Mesendoderm (in vitro differentiated cells): ENCODE measurements at regions not wholly inside any gene's neighbourhood (a gene's known extent, or its start where the extent isn't known, plus 50 kb on each side); places are given as distances from the start of the nearest gene placed in this dataset.

Source experiments
- DNase-seq: peaks from one replicate; pipeline ENCODE4 v3.0.0; 2013
- H2AK5ac ChIP-seq: 2 replicates; pipeline ENCODE4 v1.6.1; 2013; ENCODE audit warnings: low read length, inconsistent platforms
- H2BK120ac ChIP-seq: 2 replicates; pipeline ENCODE4 v1.6.1; 2013; ENCODE audit warnings: low read depth, mild to moderate bottlenecking, low read length, moderate library complexity, mixed read lengths
- H2BK15ac ChIP-seq: replicated peaks from 2 replicates; pipeline ENCODE4 v1.6.1; 2013; ENCODE audit warnings: low read depth, mild to moderate bottlenecking, moderate library complexity
- H2BK5ac ChIP-seq: 2 replicates; pipeline ENCODE4 v1.6.1; 2013; ENCODE audit warnings: low read length, inconsistent platforms
- H3K18ac ChIP-seq: 2 replicates; pipeline ENCODE4 v1.6.1; 2013; ENCODE audit warnings: mild to moderate bottlenecking, low read length, mixed read lengths
- H3K23ac ChIP-seq: one replicate; pipeline ENCODE4 v1.6.1; 2013; ENCODE audit warnings: low read length
- H3K27ac ChIP-seq: 2 replicates; pipeline ENCODE4 v1.5.1; 2013; ENCODE audit warnings: low read depth, mild to moderate bottlenecking, inconsistent platforms, low read length, moderate library complexity
- H3K27me3 ChIP-seq: 2 replicates; pipeline ENCODE4 v1.6.1; 2013; ENCODE audit warnings: low read length, control low read depth, mild to moderate bottlenecking, inconsistent platforms; ENCODE audit not compliant: insufficient read depth, poor library complexity
- H3K36me3 ChIP-seq: 2 replicates; pipeline ENCODE4 v1.6.1; 2013; ENCODE audit warnings: low read length, inconsistent platforms; ENCODE audit not compliant: control insufficient read depth, insufficient read depth
- H3K4ac ChIP-seq: one replicate; pipeline ENCODE4 v1.6.1; 2013; ENCODE audit warnings: low read depth, mild to moderate bottlenecking, low read length, moderate library complexity
- H3K4me1 ChIP-seq: 2 replicates; pipeline ENCODE4 v1.6.1; 2013; ENCODE audit warnings: low read depth, low read length, inconsistent platforms; ENCODE audit not compliant: control insufficient read depth
- H3K4me2 ChIP-seq: 2 replicates; pipeline ENCODE4 v1.6.1; 2013; ENCODE audit warnings: low read length
- H3K4me3 ChIP-seq: 2 replicates; pipeline ENCODE4 v1.5.1; 2013; ENCODE audit warnings: mild to moderate bottlenecking, low read length
- H3K56ac ChIP-seq: one replicate; pipeline ENCODE4 v1.6.1; 2013; ENCODE audit warnings: low read length
- H3K79me1 ChIP-seq: 2 replicates; pipeline ENCODE4 v1.6.1; 2013; ENCODE audit warnings: low read length, inconsistent platforms
- H3K79me2 ChIP-seq: 2 replicates; pipeline ENCODE4 v1.6.1; 2013; ENCODE audit warnings: mild to moderate bottlenecking, low read length; ENCODE audit not compliant: control insufficient read depth, insufficient read depth
- H3K9ac ChIP-seq: 2 replicates; pipeline ENCODE4 v1.6.1; 2013; ENCODE audit warnings: low read length, inconsistent platforms
- H4K5ac ChIP-seq: one replicate; pipeline ENCODE4 v1.6.1; 2013; ENCODE audit warnings: low read length
- H4K8ac ChIP-seq: one replicate; pipeline ENCODE4 v1.6.1; 2013; ENCODE audit warnings: low read depth, mild to moderate bottlenecking, control low read depth, low read length, moderate library complexity
- WGBS: extraction: QIAGEN DNeasy Blood & Tissue Kit; methylation state at CpG from one replicate; pipeline ENCODE4 v1.1.7; 2013; ENCODE audit warnings: low lambda C conversion rate, missing lambda C conversion rate; ENCODE audit not compliant: insufficient coverage; ENCODE audit errors: extremely low coverage; 5-methylcytosine and 5-hydroxymethylcytosine counted together

DNA sequence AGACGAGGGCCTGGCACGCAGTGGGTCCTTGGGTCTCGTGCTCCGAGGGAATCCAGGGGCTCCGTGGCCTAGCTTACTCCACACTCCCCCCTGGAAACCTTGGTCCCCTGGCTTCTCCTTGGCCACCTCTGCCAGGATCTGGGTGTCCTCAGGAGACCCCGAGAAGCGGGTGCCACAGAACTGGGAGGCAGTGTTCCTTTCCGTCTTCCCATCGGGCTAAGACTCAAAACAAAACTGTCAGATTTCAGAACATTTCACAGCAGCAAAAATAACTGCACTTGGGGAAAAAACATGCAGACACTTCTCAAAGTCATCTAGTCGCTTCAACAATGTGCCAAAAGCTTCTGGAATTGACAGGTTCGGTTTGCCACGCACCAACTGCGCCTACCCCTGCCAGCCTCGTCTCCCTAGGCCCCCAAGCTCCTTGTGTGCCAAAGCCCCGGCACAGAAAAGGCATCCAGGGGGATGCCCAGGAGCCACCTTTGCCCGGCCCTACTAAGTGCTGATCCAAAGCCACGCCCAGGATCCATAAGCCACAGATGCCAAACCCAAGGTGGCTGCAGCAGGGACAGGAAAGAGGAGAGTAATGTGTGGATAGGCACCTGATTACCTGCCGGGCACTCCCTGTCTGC, 58.4 kb upstream of the DIO3 start:
- no peak overlapping the region for H3K4me3 ChIP-seq
- H3K36me3 ChIP-seq = no peaks in the 10 kb centered on the region
- no peak for DNase-seq

DNA sequence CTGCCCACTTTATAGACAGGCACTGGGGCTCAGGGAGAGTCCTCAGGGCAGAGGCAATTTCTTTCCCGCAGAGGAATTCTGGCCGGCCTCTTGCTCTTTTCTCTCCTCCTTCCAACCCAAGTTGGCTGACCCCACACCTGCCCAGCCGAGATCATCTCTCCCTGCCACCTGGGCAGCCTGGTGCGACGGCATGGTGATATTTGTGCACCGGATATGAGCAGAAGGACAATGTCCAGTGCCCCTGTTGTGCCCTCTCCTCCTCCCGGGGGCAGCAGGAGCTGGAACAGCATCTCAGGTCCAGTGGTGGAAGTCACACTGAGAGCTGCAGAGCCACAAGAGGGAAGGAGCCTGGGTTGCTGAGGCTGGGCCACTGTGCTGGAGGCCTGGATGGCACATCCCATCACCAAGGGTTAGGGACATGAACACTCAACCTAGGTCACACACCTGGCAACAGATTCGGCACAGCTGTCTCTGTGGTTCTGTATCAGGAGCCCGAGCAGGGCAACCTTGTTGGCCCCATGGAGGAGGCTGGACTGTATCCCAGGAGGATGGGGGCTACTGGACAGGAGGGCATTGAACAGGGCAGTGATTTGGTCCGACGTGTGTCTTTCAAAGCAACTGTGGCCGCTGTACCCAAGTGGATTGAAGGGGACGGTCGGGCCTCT, 57.7 kb upstream of the DIO3 start:
- H3K23ac ChIP-seq = no peak overlapping the region
- H3K36me3 ChIP-seq = no peaks in the 10 kb centered on the region
- no peak overlapping the region for H3K9ac ChIP-seq
- H2BK120ac ChIP-seq = no peak overlapping the region
- H3K27me3 ChIP-seq = no peaks in the 10 kb centered on the region
- H2BK15ac ChIP-seq = no peak overlapping the region
- H3K27ac ChIP-seq = no peak overlapping the region
- no peak overlapping the region for H3K18ac ChIP-seq
- H3K4ac ChIP-seq = no peak overlapping the region
- no peak overlapping the region for H3K56ac ChIP-seq
- no CpG with 5 or more reads among the region's 14 CpGs for WGBS
- no peaks in the 10 kb centered on the region for H3K4me1 ChIP-seq
- no peak overlapping the region for H3K4me3 ChIP-seq
- DNase-seq = no peak
- H4K5ac ChIP-seq = no peak overlapping the region
- no peaks in the 10 kb centered on the region for H3K79me1 ChIP-seq
- H2AK5ac ChIP-seq = no peak overlapping the region
- H3K79me2 ChIP-seq = no peaks in the 10 kb centered on the region
- no peak overlapping the region for H4K8ac ChIP-seq
- H3K4me2 ChIP-seq = no peak overlapping the region
- no peak overlapping the region for H2BK5ac ChIP-seq

More for the DNA sequence above, 58.4 kb upstream of the DIO3 start:
- Histone ChIP-seq H3K9ac (no peak overlapping the region), H2BK120ac (no peak overlapping the region), H4K5ac (no peak overlapping the region), H3K4me1 (no peaks in the 10 kb centered on the region), H3K27me3 (no peaks in the 10 kb centered on the region), H3K4me2 (no peak overlapping the region), H3K23ac (no peak overlapping the region), H3K4ac (no peak overlapping the region), H3K18ac (no peak overlapping the region), H2BK15ac (no peak overlapping the region), H2BK5ac (no peak overlapping the region), H2AK5ac (no peak overlapping the region), H4K8ac (no peak overlapping the region), H3K79me2 (no peaks in the 10 kb centered on the region), H3K79me1 (no peaks in the 10 kb centered on the region), H3K27ac (no peak overlapping the region), H3K56ac (no peak overlapping the region)
- no CpG with 5 or more reads among the region's 18 CpGs for WGBS

DNA sequence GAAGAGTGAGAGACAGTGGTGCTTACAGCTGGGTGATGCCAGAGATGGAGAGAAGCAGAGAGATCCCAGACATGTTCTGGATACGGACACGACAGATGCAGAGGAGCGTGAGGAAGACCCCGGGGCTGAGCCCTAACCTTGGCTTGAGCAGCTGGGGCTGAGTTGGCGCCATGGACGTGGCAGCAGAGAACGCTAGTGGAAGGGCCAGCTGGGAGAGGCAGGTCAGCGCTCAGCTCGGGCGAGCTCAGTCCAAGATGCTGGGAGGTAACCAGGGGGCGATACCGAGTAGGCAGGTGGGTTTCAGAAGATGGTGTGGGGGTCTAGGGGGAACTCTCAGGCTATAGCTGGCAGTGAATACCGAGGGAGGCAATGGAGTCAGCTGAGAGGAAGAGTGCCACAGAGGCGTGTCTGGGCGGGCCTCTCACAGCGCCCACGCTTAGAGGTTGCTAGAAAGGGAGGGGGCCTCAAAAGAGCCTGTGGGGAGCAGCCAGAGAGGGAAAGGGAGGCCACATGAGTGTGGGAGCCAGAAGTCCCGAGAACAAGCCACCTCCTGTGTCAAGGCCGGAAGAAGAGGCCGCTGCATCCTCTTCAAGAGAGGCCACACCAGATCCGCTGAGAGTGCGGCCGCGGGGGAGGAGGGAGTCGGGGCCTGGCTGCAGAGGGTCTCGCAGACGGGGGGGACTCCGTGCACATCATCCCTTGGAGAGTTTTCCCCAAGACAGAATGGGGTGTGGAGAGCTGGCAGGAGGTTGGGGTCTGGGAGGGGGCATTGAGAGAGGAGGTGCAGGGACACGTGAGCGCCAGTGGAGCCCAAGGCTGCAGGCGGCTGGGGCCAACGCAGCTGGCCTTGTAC, 57.0 kb upstream of the DIO3 start:
- no peak overlapping the region for H3K4me3 ChIP-seq
- no peak for DNase-seq
- no peaks in the 10 kb centered on the region for H3K79me2 ChIP-seq
- H2BK5ac ChIP-seq = no peak overlapping the region
- no peaks in the 10 kb centered on the region for H3K79me1 ChIP-seq
- no peak overlapping the region for H2BK15ac ChIP-seq
- no peaks in the 10 kb centered on the region for H3K36me3 ChIP-seq
- H3K4me1 ChIP-seq = no peaks in the 10 kb centered on the region
- no peak overlapping the region for H3K56ac ChIP-seq
- H2BK120ac ChIP-seq = no peak overlapping the region
- no peak overlapping the region for H3K23ac ChIP-seq
- no peak overlapping the region for H3K4me2 ChIP-seq
- H3K9ac ChIP-seq = no peak overlapping the region
- WGBS = no CpG with 5 or more reads among the region's 32 CpGs
- H3K4ac ChIP-seq = no peak overlapping the region
- H2AK5ac ChIP-seq = no peak overlapping the region
- H3K18ac ChIP-seq = no peak overlapping the region
- no peaks in the 10 kb centered on the region for H3K27me3 ChIP-seq
- no peak overlapping the region for H4K8ac ChIP-seq
- H4K5ac ChIP-seq = no peak overlapping the region
- H3K27ac ChIP-seq = no peak overlapping the region

DNA sequence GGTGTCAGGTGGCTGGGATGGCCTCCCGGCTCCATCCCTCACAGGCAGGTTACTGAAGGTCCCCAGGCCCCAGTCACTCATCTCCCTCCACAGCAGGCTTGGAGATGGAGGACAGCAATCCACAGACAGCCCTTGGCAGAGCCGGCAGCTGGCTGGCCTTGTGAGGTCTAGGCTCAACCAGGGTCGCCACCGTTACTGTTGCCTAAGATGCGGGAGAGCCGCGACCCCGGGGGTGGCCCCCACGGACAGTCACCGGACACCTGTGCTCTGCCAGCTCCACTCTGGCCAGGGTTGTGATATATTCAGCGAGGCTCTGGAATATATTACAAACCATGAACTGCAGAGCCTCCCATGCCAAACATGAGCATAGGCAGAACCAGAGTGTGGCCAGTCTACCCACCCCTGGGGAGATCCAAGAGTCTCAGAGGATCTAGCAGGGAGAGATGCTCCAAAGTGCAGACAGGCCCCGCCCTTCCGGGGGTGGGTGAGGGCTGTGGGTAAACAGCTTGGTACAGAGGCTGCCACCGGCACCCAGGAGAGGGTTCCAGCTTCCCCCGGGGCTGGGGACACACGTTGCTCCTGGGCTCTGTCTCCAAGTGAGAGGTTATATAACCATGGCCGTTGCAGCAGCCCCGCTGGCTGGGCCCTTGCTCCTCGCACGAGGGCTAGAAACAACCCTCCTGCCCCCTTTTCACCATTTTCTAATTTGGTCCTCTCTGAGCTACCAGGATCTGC, 55.9 kb upstream of the DIO3 start:
- Histone ChIP-seq H3K27ac (no peak overlapping the region), H3K4me3 (no peak overlapping the region), H3K4me1 (no peaks in the 10 kb centered on the region), H4K5ac (no peak overlapping the region), H3K4me2 (no peak overlapping the region), H3K56ac (no peak overlapping the region), H2BK120ac (no peak overlapping the region), H3K4ac (no peak overlapping the region), H2BK5ac (no peak overlapping the region), H4K8ac (no peak overlapping the region), H3K79me1 (no peaks in the 10 kb centered on the region), H3K23ac (no peak overlapping the region), H2AK5ac (no peak overlapping the region), H2BK15ac (no peak overlapping the region), H3K18ac (no peak overlapping the region), H3K79me2 (no peaks in the 10 kb centered on the region), H3K27me3 (no peaks in the 10 kb centered on the region), H3K36me3 (no peaks in the 10 kb centered on the region), H3K9ac (no peak overlapping the region)
- no peak for DNase-seq
- WGBS = no CpG with 5 or more reads among the region's 20 CpGs

DNA sequence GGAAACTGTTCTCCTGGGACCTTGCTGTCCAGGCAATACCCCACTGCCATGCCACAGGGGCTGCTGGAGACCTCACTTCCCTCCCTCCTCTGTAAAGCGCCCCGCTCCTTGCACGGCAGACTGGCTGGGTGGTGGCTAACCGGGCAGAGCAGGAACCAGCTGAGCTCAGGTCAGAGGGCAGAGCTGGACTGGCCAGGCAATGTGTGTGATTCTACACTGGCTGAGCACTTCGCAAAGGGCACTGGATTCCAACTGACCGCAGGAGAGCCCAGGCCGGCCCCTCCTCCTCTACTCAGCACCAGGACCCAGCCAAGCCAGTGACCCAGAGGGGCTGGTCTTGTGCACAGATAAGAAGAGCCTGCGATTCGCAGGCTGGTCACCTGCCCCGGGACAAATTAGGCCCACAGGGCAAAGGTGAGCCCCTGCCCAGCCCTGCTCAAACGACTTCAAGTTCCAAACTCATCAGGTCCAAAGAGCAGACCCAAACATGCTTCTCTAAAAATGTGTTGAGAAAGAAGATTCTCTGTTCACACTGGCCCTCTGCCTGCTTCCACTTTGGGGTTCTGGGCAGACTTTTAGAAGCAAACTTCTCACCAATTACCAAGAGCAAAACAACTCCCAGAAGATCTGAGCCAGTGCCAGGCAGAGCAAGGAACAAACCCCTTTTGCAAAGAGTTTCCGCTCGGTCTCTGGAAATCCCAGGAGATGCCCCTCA, 54.9 kb upstream of the DIO3 start:
- H3K4ac ChIP-seq = no peak overlapping the region
- H4K5ac ChIP-seq = no peak overlapping the region
- no peak overlapping the region for H3K4me3 ChIP-seq
- H3K27me3 ChIP-seq = no peaks in the 10 kb centered on the region
- no peak overlapping the region for H3K4me2 ChIP-seq
- no peak overlapping the region for H2AK5ac ChIP-seq
- H3K4me1 ChIP-seq = no peaks in the 10 kb centered on the region
- DNase-seq = no peak
- H3K18ac ChIP-seq = no peak overlapping the region
- H3K9ac ChIP-seq = no peak overlapping the region
- H3K79me1 ChIP-seq = no peaks in the 10 kb centered on the region
- no peak overlapping the region for H2BK15ac ChIP-seq
- no peak overlapping the region for H4K8ac ChIP-seq
- no peak overlapping the region for H3K27ac ChIP-seq
- no peak overlapping the region for H2BK120ac ChIP-seq
- no peak overlapping the region for H2BK5ac ChIP-seq
- H3K56ac ChIP-seq = no peak overlapping the region
- H3K23ac ChIP-seq = no peak overlapping the region
- no peaks in the 10 kb centered on the region for H3K79me2 ChIP-seq
- no peaks in the 10 kb centered on the region for H3K36me3 ChIP-seq
- no CpG with 5 or more reads among the region's 13 CpGs for WGBS
